ENCODE measurements at regions not wholly inside any gene's neighbourhood (a gene's known extent, or its start where the extent isn't known, plus 50 kb on each side); places are given as distances from the start of the nearest gene placed in this dataset.

DNA sequence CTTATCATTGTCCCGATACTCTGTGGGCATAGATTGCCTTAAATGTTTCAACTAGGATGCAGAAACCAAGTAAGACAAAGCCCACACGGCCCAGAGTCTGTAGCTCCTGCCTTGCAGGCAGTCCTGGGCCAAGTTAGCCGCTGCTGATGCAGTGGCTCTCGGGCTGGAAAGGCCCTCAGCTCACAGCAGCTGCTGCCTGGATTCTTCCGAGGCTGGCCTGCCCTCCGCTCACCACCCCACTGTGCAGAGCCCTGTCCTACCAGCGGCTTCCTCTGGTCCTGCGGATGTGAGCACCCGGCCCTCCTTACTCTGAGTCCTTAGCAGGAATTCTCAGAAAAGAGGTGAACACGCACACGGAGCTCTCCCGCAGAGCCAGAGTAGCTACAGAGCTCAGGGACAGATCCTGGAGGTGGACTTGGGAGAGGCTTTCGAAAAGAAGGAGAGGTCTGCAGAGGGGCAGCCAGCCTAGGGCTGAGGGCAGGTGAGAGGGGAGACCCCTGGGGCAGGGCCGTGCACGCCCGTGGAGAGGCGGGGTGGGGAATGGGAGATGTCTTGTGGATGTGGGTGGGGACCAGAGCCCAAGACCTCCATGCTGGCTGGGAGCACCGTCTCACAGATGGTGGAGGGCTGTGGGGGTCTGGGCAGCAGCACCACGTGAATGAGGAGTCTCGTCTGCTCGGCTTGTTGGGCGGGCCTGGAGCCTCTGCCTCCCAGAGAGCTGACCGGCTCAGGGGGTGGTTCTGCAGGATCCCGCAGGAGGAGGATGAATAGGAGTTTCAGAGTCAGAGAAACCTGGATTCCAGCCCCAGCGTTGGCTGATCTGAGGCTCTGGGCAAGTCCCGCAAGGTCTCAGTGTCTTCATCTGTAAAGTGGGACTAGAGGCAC, 117.4 kb upstream of the B3GAT1 start:
- DNase-seq (ENCODE audit: low read depth) = no peak

GRCh38 chr11:134528453-134528852, 116.4 kb upstream of the B3GAT1 start:
- no peak for DNase-seq (ENCODE audit: low read depth)

DNA sequence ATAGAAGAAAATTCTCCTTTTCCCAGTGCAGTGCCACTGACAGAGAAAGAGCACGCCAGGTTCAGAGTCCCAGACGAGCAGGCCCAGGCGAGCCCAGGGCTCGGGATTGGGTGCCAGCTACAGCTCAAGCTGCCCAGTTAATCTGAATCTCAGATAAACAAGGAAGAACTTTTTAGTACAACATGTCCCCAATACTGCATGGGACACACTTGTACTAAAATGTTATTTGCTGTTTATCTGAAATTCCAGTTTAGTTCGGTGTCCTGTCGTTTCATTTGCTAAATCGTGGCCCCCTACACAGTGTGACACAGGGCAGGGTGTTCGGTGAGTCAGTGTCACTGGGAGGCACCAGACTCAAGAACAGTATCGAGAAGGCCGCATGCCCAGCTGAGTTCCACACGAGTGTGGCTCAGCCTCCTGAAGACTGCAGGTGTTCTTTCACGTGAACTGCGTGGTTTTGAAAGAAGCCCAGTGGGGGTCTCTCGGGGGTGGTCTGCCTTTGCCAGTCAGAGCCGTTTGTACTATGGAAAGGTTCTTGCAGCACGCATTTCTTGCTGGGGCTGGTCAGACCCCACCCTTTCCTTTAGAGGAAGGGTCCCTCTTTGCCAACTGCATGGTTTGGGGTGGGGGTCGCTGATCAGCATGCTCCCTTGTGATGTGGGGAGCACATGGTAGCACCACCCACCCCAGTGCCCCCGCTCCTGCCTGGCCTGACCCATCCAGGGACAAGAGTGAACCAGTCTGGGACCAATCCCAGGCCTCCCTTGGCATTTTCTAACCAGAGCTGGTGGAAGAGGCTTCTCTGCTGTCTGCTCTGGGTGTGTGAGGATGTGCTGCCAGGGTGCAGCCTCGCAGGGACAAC, 115.6 kb upstream of the B3GAT1 start:
- no peak for DNase-seq (ENCODE audit: low read depth)

DNA sequence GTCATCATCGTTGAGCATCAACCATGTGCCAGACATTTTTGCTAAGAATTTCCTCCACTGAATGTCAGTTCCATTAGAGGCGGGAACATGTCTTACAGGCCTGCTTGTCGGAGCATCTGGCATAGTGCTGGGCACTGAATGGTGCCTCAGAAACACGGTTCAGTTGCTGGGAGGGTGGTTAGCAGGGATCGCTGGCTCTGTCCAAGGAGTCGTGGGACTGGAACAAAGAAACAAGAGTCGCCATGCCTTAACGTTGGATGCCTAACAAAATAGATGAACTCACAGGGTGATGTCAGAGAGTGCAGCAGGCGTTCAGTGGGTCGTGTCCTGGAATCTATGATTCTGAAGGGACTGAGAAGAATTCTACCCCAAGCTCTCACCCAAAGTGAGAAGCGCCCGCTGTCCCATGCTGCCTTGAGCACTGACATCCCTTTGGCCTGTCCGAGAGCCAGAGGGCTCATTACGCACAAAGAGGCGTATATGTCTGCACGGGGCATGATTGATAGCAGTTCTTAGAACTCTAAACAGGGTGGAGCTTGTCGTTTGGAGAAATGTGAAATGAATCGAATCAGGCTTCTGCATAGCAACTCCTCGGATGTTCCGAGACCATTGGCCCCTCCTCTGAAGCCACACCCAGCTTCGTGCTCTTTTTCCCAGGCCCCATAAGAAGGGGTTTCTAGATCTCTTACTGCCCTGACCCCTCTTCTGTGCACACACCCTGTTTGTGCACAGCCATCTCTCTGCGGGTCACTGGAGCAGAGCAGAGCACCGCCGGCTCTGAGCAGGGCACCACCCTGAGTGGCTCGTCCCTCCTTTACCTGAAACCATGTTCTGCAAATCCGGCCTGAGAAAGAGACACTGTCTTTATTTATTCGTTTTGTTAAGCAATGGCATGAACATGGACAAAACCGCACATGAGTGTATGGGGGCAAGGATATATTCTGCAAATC, 113.1 kb upstream of the B3GAT1 start:
- no peak for DNase-seq (ENCODE audit: low read depth)

GRCh38 chr11:134524201-134524600, 112.2 kb upstream of the B3GAT1 start:
- DNase-seq (ENCODE audit: low read depth) = no peak

GRCh38 chr11:134522782-134523570, 110.9 kb upstream of the B3GAT1 start:
- no peak for DNase-seq (ENCODE audit: low read depth)

GRCh38 chr11:134521452-134522289, 109.6 kb upstream of the B3GAT1 start:
- DNase-seq (ENCODE audit: low read depth) = no peak

DNA sequence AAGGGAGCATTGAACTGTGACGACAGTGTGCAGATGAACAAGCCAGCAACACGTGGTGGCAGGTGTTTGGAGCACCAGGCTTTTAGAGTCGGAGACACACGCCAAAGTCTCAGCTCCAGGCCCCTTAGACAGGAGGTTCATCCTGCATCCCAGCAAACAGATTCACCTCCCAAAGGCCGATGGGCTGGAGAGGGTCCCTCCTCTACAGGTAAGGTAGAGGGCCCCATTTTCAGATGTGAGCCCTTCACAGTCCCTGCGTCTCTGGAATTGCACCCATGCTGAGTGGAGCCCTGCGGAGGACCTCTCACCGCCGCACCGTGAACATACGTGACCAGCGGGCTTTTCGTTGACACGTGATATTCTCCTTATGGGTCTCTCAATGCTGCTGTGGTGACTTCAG, 109.0 kb upstream of the B3GAT1 start:
- no peak for DNase-seq (ENCODE audit: low read depth)

DNA sequence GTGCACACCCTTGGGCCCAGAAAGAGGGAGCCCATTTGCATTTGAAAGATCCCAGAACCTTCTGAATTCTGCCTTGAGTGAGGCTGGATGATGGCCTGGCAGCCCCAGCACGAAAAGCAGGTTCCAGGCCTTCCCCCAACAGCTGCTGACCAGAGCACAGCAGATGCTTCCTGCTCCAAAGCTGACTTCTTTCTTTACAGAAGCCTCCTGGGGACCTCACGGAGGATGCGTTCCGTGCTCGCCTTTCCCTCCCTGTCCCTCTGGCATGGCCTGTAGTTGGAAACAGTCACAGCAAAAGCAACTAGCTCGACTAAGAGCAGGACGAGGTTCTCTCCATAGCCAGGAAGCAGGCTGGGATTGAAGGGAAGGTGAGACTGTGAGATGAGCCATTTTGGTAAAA, 107.7 kb upstream of the B3GAT1 start:
- DNase-seq (ENCODE audit: low read depth) = no peak

GRCh38 chr11:134519390-134519750, 107.3 kb upstream of the B3GAT1 start:
- no peak for DNase-seq (ENCODE audit: low read depth)

DNA sequence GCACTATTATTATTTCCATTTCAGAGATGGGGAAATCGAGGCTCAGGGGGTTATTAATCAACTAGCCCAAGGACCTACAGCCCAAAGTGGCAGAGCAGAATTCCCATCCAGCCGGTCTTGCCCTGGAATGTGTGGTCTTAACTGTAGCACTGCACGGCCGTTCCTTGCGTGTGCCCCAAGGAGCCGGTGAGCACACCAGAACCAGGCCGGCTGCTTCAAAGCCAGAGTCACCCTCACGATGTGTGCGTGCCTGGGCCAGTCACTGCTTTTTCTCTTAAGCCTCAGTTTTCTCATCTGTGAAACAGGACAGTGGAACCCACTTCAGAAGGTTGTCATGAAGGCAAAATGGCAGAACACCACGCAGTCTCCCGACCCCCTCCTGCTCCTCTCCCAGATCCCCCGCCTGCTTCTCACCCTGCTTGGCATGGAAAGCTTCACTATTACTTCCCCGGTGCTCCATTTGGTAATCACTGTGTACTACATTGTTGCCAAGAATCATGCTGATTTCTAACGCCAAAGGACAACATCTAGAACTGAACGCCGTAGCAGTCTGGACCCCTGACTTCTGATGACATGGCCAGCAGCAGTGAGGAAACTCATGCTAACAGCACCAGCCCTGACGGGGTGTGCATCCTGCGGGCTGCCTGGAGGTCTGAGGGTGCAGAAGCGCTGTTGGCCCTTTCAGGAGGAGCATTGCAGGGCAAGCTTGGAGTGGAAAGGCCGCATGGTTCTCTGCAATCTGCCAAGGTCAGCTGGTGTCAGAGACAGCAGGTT, 106.8 kb upstream of the B3GAT1 start:
- no peak for DNase-seq (ENCODE audit: low read depth)

- DNase-seq (ENCODE audit: low read depth) = no peak
Measured at GRCh38 chr11:134517621-134518293, 105.7 kb upstream of the B3GAT1 start.

DNA sequence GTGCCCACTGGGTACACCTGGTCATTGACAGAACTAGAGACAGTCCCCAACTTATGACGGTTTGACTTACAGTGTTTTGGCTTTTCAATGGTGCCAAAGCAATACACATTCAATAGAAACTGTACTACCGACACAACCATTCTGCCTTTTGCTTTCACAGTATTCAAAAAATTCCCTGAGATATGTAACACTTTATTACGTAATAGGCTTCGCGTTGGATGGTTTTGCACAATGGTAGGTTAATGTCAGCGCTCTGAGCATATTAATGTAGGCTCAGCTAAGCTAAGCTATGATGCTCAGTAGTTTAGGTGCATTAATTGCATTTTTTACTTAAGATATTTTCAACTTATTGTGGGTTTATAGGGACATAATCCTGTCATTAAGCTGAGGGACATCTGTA, 105.1 kb upstream of the B3GAT1 start:
- no peak for DNase-seq (ENCODE audit: low read depth)

DNA sequence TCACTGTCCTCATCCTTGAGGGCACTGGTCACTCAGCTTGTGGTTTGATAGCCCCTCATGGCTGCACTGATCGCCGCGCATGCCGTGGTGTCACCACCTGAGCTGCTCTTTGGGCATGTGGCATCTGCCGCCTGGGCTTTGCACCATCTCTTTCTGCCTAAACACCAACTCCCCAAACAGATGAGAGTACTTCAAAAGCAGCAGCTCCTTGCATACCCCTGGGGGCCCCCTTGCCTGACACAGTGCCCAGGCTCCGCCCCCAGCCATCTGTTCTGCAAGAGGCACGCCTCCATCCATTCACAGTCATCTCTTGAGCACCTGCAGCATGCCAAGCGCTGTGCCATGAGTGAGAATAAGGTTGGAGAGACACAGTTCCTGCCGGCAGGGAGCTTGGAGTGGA, 104.5 kb upstream of the B3GAT1 start:
- no peak for DNase-seq (ENCODE audit: low read depth)

GRCh38 chr11:134515081-134515960, 103.3 kb upstream of the B3GAT1 start:
- no peak for DNase-seq (ENCODE audit: low read depth)

GRCh38 chr11:134514354-134514951, 102.4 kb upstream of the B3GAT1 start:
- DNase-seq (ENCODE audit: low read depth) = no peak

DNA sequence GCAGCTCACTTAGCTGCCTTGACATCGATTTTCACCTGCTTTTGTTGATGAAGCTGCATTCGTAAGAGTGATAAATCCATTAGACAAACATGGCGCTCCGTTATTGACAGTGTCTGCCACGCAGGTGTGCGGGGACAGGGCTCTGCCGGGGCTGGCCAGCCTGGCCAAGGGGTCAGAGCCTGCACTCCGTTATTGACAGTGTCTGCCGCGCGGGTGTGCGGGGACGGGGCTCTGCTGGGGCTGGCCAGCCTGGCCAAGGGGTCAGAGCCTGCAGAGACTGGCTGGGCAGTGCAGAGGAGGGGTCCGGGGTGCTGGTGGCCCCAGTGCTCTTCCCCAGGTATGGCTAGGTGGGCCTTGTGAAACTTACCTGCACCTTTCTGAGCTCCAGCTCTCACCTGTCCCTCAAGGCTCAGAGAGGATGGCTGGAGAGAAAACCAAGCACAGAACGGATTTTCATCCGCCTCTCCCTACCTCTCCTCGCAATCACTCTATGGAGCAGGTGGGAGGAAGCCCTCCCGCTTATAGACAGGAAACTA, 101.6 kb upstream of the B3GAT1 start:
- no peak for DNase-seq (ENCODE audit: low read depth)

Measured in stimulated activated CD4-positive, alpha-beta T cell treated with anti-CD3 and anti-CD28 coated beads, Interleukin-2, amount 100 ng/mL, for 4 hours (primary cell).